ENCODE measurements at regions not wholly inside any gene's neighbourhood (a gene's known extent, or its start where the extent isn't known, plus 50 kb on each side); places are given as distances from the start of the nearest gene placed in this dataset.
A peak's percentile ranks its signal among the peaks of the same experiment; 100 is the strongest.

DNA sequence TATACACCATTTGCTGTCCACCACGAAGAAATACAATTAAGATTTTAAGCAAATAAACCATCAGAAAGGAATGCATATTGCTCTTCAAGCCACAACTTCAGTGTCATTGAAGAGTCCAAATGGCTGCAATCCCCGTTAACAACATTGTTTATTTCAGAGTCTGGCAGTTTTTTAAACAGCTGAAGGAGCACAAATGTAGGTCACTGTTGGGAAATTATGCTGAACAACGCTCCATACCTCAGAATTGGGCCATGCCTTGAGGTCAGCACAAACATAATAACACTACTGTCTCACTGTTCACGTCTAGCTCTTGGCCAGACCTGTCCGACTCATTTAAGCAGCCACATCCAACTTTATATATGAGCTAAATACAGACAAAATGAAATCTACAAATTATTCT, 453.9 kb upstream of the GHITM start:
- no peaks in the 10 kb centered on the region for H3K36me3 ChIP-seq
- H3K27me3 ChIP-seq, result no peaks in the 10 kb centered on the region
- H3K27ac ChIP-seq, result no peak overlapping the region
- WGBS, 5 donors, result 40 to 56% (median 50%) methylated on average over 5 of the region's 5 CpGs
- no peaks in the 10 kb centered on the region for H3K4me1 ChIP-seq
- no peak for TF ChIP-seq EP300 (IDR thresholded peaks at IDR 0.05)
- TF ChIP-seq POLR2AphosphoS5 (IDR thresholded peaks at IDR 0.05), result peak in 1 of 3 donors; percentile 6
- no peak overlapping the region for H3K4me3 ChIP-seq
- intact Hi-C loops (cut with DNase I; ENCODE audit: low total_unique reads), result no loop called here
- H3K9me3 ChIP-seq, result no peaks in the 10 kb centered on the region
- peak in 1 of 2 donors; percentile 3 for DNase-seq

DNA sequence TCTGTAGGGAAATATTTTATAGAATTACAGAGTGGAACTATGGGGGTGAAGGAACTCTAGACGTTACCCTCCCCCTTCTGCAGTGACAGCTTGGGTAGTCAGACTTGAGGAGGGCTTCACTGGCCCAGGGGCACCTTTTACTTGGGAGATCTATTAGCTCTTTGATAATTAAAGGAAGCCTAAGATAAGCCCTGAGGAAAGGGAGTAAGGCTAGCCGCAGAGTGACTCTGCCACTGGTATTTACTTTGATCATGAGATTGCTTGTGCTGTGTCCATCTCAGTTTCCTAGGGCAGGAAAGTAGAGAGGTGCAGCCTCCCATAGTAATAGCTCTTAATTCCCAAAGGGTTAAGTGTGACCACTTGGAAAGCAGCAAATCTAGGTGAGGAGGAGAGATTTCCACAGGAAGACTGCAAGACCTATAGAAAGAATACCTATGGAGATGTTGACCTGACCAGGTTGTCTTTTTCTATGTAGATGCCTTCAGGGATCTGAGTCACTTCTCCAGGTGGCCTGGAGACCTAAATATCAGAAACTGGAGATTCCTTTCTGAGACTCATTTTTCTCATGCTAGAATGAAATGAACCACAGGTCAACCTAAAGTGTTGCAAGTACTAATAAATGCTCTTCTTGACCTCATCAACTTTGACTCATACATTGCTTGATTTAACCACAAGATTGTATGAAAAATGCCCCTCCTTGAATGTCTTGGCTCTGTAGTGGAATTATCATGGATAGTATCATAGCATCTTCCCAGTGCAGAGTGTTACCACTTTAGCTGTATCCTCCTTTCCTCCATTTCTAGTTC, 447.3 kb upstream of the GHITM start:
- intact Hi-C loops (cut with DNase I; ENCODE audit: low total_unique reads), result no loop called here
- no peaks in the 10 kb centered on the region for H3K27me3 ChIP-seq
- WGBS, 5 donors, result 31 to 63% (median 48%) methylated on average over 2 of the region's 2 CpGs
- no peak for DNase-seq
- H3K36me3 ChIP-seq, result no peaks in the 10 kb centered on the region
- no peak for TF ChIP-seq POLR2A (IDR thresholded peaks at IDR 0.05)
- TF ChIP-seq, protein P1, sequence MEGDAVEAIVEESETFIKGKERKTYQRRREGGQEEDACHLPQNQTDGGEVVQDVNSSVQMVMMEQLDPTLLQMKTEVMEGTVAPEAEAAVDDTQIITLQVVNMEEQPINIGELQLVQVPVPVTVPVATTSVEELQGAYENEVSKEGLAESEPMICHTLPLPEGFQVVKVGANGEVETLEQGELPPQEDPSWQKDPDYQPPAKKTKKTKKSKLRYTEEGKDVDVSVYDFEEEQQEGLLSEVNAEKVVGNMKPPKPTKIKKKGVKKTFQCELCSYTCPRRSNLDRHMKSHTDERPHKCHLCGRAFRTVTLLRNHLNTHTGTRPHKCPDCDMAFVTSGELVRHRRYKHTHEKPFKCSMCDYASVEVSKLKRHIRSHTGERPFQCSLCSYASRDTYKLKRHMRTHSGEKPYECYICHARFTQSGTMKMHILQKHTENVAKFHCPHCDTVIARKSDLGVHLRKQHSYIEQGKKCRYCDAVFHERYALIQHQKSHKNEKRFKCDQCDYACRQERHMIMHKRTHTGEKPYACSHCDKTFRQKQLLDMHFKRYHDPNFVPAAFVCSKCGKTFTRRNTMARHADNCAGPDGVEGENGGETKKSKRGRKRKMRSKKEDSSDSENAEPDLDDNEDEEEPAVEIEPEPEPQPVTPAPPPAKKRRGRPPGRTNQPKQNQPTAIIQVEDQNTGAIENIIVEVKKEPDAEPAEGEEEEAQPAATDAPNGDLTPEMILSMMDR (IDR thresholded peaks at IDR 0.05), result no peak
- no peak for TF ChIP-seq POLR2AphosphoS5 (IDR thresholded peaks at IDR 0.05)
- no peak for TF ChIP-seq EP300 (IDR thresholded peaks at IDR 0.05)
- H3K9me3 ChIP-seq, result no peaks in the 10 kb centered on the region
- H3K4me3 ChIP-seq, result no peak overlapping the region
- H3K27ac ChIP-seq, result no peak overlapping the region
- H3K4me1 ChIP-seq, result no peaks in the 10 kb centered on the region

DNA sequence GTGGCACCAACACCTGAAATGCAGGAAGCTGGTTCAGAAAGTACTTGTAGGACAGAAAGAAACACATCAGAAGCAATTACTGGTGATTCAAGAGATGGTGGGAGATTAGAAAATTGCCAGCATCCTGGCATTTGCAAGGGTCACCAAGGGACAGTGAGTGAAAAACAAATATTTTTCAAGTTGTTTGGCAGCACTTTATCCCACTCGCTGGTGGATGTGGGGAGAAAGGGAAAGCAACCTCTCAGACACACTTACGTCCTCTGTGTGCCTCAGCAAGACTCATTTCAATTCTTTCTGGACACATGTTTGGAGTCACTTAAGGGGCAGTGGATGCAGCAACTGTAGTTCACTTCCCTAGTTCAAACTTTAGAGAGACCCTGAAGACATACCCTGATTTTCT, 440.4 kb upstream of the GHITM start:
- intact Hi-C loops (cut with DNase I; ENCODE audit: low total_unique reads), result no loop called here
- no peaks in the 10 kb centered on the region for H3K9me3 ChIP-seq
- 55 to 72% (median 64%) methylated on average over 2 of the region's 2 CpGs for WGBS, 5 donors
- no peaks in the 10 kb centered on the region for H3K27me3 ChIP-seq
- H3K4me1 ChIP-seq, result no peaks in the 10 kb centered on the region
- no peak overlapping the region for H3K4me3 ChIP-seq
- no peak overlapping the region for H3K27ac ChIP-seq
- DNase-seq, result no peak
- no peaks in the 10 kb centered on the region for H3K36me3 ChIP-seq
- TF ChIP-seq, protein P1 (IDR thresholded peaks at IDR 0.05), result no peak
- TF ChIP-seq POLR2A (IDR thresholded peaks at IDR 0.05) (no peak), EP300 (IDR thresholded peaks at IDR 0.05) (no peak), POLR2AphosphoS5 (IDR thresholded peaks at IDR 0.05) (no peak)

DNA sequence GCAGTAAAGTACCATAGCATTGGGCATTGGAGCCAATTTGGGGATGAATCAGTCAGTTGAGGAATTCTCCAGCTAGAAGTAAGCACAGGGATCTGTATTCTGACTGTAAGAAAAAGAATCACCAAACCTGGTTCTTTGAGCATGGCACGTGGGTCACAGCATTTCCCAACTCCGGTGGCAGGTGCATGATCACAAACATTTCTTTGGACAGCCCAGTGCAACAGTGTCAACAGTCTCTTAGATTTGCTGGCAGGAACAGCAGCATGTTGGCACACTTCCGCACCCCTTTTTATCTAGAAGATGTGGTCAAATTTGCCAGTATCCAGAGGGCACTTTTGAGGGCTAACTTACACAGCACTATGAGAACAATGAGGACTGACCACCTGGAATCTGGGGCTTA, 437.5 kb upstream of the GHITM start:
- 40 to 80% (median 47%) methylated on average over 3 of the region's 3 CpGs for WGBS, 5 donors
- no peaks in the 10 kb centered on the region for H3K4me1 ChIP-seq
- DNase-seq, result peak in 1 of 2 donors; percentile 35
- no peaks in the 10 kb centered on the region for H3K27me3 ChIP-seq
- no peaks in the 10 kb centered on the region for H3K9me3 ChIP-seq
- H3K27ac ChIP-seq, result no peak overlapping the region
- intact Hi-C loops (cut with DNase I; ENCODE audit: low total_unique reads), result no loop called here
- H3K36me3 ChIP-seq, result no peaks in the 10 kb centered on the region
- TF ChIP-seq POLR2AphosphoS5 (IDR thresholded peaks at IDR 0.05) (no peak), POLR2A (IDR thresholded peaks at IDR 0.05) (no peak), EP300 (IDR thresholded peaks at IDR 0.05) (no peak)
- TF ChIP-seq, protein P1 (IDR thresholded peaks at IDR 0.05), result no peak
- H3K4me3 ChIP-seq, result no peak overlapping the region

DNA sequence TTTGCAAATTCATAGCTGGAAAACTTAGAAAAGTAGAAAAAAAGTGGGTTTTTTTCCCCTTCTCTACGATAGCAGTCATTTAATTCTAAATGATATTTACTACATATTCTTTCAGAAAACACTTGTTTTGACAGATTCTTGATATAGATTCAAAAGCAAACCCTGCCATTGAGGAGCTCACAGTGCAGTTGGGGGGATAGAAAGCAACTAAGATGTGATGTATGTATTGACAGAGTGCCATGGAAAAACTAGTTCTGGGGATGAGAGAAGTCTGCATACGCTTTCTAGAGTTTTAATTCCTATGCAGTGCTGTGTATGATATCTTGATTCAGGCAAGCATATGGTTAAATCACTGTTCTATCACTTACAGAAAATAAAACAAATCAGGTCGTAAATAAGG, 436.6 kb upstream of the GHITM start:
- Histone ChIP-seq H3K36me3 (no peaks in the 10 kb centered on the region), H3K4me3 (no peak overlapping the region), H3K9me3 (no peaks in the 10 kb centered on the region), H3K27me3 (no peaks in the 10 kb centered on the region), H3K4me1 (no peaks in the 10 kb centered on the region), H3K27ac (no peak overlapping the region)
- DNase-seq, result no peak
- TF ChIP-seq POLR2A (IDR thresholded peaks at IDR 0.05), result no peak
- TF ChIP-seq, protein P1 (IDR thresholded peaks at IDR 0.05), result no peak
- no peak for TF ChIP-seq POLR2AphosphoS5 (IDR thresholded peaks at IDR 0.05)
- TF ChIP-seq EP300 (IDR thresholded peaks at IDR 0.05), result no peak
- 64 to 71% (median 67%) methylated on average over 3 of the region's 3 CpGs for WGBS, 5 donors
- intact Hi-C loops (cut with DNase I; ENCODE audit: low total_unique reads), result no loop called here
